ENCODE measurements at regions not wholly inside any gene's neighbourhood (a gene's known extent, or its start where the extent isn't known, plus 50 kb on each side); places are given as distances from the start of the nearest gene placed in this dataset.

DNA sequence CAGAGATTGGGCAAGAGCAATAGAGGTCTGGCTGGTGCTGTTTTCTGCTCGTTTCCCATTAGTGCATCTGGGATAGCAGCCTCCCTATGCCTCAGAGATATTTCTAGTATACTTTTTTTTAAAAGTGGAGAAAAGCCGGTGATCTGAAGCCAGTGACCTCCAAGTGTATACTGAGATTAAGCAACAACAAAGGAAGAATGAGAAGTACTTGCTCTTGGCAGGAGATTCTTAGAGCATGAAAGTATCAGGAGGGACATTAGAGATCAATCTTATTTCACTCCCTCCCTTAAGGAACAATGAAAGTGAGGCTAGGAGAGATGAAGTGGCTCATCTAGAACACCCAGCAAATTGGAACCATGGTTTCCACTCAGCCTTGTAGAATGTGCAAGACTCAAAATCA lies 423.3 kb downstream of the SOX2 start:
- TF ChIP-seq, protein P1, sequence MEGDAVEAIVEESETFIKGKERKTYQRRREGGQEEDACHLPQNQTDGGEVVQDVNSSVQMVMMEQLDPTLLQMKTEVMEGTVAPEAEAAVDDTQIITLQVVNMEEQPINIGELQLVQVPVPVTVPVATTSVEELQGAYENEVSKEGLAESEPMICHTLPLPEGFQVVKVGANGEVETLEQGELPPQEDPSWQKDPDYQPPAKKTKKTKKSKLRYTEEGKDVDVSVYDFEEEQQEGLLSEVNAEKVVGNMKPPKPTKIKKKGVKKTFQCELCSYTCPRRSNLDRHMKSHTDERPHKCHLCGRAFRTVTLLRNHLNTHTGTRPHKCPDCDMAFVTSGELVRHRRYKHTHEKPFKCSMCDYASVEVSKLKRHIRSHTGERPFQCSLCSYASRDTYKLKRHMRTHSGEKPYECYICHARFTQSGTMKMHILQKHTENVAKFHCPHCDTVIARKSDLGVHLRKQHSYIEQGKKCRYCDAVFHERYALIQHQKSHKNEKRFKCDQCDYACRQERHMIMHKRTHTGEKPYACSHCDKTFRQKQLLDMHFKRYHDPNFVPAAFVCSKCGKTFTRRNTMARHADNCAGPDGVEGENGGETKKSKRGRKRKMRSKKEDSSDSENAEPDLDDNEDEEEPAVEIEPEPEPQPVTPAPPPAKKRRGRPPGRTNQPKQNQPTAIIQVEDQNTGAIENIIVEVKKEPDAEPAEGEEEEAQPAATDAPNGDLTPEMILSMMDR (IDR thresholded peaks at IDR 0.05): no peak
- TF ChIP-seq POLR2A (IDR thresholded peaks at IDR 0.05): no peak

Data from testis (tissue), 2 donors.